Lower leg skin (tissue), 3 donors: ENCODE measurements at regions not wholly inside any gene's neighbourhood (a gene's known extent, or its start where the extent isn't known, plus 50 kb on each side); places are given as distances from the start of the nearest gene placed in this dataset.

Experiments used
- POLR2A ChIP-seq, 2 donors: fragments of 450-650 bp; IDR thresholded peaks; one replicate each; pipeline ENCODE4 v1.6.1; 2016 to 2017; ENCODE audit warnings: antibody characterized with exemption in 2 of 2, mild to moderate bottlenecking in 1 of 2, moderate library complexity in 1 of 2
- TF ChIP-seq, protein P1 (sequence below), 3 donors: fragments of 450-650 bp; IDR thresholded peaks; one replicate each; pipeline ENCODE4 v1.5.1; 2016; ENCODE audit warnings: antibody characterized with exemption in 3 of 3, mild to moderate bottlenecking in 3 of 3, moderate library complexity in 2 of 3

DNA sequence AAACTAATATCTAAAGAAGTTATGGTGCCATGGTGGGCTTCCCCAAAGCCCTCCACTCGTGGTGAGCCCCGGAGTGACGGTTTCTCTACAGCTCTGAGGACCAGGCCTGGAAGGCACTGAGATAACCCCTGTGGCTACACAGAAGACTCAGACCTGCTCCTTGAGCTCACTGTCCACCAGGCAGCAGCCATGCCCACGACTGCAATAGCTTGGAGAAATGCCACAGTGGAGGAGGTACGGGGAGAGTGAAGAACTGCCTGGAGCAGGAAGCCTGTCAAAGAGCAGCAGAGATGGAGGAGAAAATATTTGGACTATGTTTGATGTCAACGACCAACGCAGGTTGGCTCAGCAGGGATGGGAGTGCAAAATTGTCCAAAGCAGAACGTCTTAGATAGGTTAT is 300.1 kb upstream of the NPSR1 start:
- TF ChIP-seq, protein P1, sequence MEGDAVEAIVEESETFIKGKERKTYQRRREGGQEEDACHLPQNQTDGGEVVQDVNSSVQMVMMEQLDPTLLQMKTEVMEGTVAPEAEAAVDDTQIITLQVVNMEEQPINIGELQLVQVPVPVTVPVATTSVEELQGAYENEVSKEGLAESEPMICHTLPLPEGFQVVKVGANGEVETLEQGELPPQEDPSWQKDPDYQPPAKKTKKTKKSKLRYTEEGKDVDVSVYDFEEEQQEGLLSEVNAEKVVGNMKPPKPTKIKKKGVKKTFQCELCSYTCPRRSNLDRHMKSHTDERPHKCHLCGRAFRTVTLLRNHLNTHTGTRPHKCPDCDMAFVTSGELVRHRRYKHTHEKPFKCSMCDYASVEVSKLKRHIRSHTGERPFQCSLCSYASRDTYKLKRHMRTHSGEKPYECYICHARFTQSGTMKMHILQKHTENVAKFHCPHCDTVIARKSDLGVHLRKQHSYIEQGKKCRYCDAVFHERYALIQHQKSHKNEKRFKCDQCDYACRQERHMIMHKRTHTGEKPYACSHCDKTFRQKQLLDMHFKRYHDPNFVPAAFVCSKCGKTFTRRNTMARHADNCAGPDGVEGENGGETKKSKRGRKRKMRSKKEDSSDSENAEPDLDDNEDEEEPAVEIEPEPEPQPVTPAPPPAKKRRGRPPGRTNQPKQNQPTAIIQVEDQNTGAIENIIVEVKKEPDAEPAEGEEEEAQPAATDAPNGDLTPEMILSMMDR (IDR thresholded peaks at IDR 0.05), result no peak
- no peak for TF ChIP-seq POLR2A (IDR thresholded peaks at IDR 0.05)
